ENCODE measurements at regions not wholly inside any gene's neighbourhood (a gene's known extent, or its start where the extent isn't known, plus 50 kb on each side); places are given as distances from the start of the nearest gene placed in this dataset.

GRCh38 chr5:93219641-93220145, 361.3 kb downstream of the NR2F1-AS1 start:
- no peak for TF ChIP-seq GATA2 (IDR thresholded peaks at IDR 0.05; ENCODE audit: low read depth, low read length)
- no peak for TF ChIP-seq GATA3 (IDR thresholded peaks at IDR 0.05; ENCODE audit: low read depth, low read length)
